NCI-H774 (cell line): ENCODE measurements at regions not wholly inside any gene's neighbourhood (a gene's known extent, or its start where the extent isn't known, plus 50 kb on each side); places are given as distances from the start of the nearest gene placed in this dataset.

Source experiments
- DNase-seq: peaks from one replicate; lab custom pipeline; 2025; lab: John Stamatoyannopoulos, UW

- DNase-seq, result no peak
Observed at GRCh38 chrX:39853417-39854030, 244.2 kb downstream of the BCOR start.

DNA sequence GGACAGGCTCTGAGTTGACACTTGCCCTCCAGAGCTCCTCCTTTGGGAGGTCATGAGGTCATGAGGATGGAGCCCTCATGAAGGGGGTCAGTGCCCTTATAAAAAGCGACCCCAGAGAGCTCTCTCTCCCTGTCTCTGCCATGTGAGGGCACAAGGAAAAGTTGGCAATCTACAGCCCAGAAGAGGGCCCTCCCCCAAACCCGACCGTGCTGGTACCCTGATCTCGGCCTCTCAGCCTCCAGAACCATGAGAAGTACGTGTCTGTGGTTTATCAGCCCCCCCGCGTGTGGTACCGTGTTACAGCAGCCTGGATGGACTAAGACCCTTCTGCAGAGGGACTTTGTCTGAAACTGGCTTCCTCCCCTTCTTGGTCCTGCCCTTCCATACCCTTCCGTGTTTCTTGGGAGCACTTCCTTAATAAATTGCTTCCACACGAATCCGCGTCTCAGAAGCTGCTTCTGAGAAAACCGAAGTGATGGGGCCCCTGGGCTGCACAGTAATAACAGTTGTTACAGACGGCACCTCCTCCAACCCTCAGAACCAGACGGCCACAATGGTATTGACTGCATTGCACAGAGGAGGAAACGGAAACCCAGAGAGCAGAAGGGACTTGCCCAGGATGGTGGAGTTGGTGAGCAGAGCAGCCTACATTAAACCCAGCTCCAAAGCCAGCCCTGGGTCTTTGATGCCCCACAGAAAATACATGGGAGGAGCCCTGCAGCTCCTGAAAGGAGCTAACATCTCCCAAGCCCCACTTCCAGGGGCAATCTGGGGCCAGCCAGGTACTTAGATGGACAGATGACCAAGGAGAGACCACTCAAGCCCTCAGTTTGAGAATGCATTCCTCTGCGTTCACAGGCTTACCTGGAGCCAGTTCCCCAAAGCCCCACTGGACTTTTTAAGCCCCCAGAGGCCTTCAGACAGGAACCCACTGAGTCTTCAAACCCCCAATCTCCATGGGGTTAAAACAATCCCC is 242.7 kb downstream of the BCOR start:
- DNase-seq, result no peak

DNA sequence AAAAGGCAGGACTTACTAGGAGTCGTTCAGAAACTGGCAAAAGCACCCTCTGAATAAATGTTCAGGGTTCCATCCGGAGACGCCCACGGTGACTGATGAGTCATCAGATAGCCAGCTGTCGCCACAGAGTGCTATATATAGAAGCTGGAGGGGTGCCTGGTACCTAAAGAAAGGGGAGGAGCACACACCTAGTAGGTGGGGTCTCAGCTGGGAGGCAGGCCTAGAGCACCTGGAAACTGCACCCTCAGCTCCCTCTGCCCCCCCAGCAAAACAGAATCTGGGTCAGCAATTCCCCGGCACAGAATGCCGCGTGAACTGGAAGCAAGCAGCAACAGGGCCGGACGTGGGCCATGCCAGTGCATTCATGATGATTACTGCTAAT is 242.0 kb downstream of the BCOR start:
- peak; percentile 24 for DNase-seq

DNA sequence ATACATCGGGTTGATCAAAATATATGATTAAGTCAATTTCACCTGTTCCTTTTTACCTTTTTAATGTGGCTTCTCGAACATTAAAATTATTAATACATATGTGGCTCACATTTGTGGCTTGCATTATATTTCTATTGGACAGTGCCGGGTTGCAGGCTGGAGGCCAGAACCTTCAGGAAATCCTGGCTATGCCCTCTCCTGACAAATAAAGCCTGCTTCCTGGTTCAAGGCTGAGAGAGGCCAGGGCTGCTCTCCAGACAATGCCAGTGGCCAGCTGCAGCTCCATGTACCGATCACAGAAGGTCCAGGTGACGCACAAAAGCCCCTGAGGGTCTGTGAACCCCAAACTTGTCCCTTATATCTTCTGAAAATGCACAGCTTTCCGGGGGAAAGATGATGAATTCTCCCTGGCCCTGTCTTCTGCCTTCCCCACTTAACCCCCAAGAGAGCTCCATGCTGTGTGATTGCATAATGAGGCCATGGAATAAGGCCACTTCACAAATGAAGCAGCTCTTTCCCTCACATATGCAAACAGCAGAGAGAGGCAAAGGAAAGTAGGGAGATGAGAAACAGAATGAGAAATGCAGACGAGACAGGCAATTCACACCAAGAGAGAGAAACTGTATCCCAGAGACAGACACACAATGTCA is 241.2 kb downstream of the BCOR start:
- no peak for DNase-seq

- DNase-seq, result no peak
Observed at GRCh38 chrX:39857780-39858179, 240.0 kb downstream of the BCOR start.

- peak; percentile 9 for DNase-seq
Observed at GRCh38 chrX:39859991-39860861, 237.5 kb downstream of the BCOR start.

DNA sequence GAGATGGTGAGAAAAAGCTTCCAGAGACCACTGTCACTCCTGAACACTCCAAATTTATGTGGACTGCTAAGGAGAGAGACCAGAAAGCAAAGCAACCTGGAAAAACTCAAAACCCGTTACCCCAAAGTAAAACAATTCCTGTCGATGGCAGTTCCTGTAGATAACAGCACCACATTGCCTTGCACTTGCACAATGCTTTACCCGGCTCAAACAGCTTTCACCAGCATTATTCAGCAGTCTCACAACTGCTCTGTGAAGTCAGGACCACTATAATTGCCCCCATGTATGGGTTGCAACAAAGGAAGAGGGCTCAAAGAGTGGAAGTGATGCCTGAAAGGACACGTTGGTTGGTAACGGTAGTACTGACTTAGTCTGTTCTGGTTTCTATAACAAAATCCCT is 234.8 kb downstream of the BCOR start:
- no peak for DNase-seq

GRCh38 chrX:39866229-39866628 is 231.5 kb downstream of the BCOR start:
- DNase-seq, result no peak

- DNase-seq, result no peak
Observed at GRCh38 chrX:39869846-39870601, 227.7 kb downstream of the BCOR start.

DNA sequence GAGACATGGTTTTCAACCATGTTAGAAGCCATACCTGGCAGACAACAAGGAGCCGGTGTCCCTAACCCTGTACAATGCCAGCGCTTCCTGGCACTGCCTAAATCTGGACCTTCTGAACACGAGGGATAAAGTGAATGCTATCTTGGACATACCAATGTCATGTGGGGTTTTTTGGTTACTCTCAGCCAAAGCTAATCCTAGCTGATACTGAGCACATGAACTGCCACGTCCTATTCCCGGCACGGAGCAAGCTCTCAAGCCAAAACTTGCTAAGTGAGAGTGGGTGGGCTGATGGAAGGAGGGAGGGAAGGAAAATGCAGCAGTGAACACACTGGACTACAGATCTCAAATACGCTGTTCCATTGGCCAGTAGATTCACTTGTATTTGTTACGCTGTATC is 226.1 kb downstream of the BCOR start:
- no peak for DNase-seq

DNA sequence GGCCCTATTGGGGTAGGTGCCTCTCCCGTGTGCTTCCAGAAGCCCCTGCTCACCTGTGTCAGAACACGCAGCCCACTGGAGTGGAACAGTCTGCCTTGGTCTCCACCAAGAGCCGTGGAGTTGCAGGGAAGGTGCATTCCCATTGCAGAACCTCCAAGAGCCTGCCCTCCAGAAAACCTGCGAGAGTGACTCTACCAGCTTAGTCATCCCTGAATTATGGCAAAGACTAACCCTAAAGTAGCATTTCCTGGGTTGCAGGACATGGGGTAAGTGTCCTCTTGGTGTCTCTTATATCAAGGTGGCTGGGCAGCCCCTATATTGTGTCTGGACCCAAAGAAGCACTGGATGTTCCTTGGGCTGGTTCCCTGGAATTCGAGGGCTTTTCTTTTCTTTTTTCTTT is 224.6 kb downstream of the BCOR start:
- DNase-seq, result no peak

GRCh38 chrX:39874202-39874816 is 223.4 kb downstream of the BCOR start:
- DNase-seq, result no peak

DNA sequence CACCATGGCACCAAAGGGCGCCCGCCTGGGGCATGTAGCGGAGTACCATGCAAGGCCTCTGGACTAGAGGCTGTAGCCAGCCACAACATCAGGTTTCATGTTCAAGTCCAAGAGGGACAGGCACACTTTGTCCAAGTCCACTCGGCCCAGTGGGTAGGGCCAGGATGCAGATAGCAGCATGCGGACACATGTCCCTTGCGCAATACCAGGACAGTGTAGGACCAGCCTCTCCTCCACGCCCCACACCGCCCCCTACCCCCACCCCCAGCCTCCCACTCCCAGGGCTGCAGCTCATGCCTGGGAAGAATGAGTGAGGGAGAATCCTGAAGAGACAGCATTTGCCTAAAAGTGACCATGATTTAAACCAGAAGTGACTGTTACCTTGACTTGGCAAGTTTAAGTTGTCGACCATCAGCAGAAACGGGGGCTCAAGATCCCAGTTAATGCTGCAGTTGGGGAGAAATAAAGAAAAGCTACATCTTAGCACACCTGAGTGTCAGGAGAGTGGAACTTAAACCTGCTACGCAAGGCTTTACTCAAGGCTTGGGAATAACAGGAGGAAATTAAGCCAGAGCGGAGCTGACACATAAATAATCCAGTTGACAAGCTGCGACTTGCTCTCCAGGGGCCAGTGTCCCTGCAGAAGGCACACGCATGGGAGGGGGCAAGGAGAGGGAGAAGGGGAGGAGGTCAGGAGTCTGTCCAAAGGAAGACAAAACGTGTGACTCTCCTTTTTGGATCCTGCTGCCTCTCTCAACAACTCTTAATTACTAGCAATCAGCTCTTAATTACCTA is 221.7 kb downstream of the BCOR start:
- no peak for DNase-seq

GRCh38 chrX:39877905-39878304 is 219.9 kb downstream of the BCOR start:
- no peak for DNase-seq

GRCh38 chrX:39883666-39884065 is 214.1 kb downstream of the BCOR start:
- no peak for DNase-seq

DNA sequence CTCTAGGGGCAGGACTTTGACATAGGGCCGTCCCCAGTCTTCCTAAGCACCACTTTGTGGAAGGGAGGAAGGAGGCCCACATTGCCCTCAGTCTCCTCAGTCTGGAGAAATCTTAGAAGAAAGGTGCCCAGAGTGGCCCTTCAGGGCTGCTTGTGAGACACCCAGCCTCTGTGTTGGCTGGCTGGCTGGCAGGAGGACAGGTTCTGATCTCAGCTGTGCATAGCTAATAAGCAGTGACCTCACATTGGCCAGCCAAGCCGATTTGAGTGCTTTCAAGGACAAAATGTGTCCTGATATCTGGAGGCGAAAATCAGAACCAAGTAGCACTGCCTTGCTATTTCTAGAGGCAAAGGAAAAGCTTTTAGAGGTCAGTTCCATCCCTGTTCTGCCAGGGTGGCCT is 211.5 kb downstream of the BCOR start:
- DNase-seq, result no peak

DNA sequence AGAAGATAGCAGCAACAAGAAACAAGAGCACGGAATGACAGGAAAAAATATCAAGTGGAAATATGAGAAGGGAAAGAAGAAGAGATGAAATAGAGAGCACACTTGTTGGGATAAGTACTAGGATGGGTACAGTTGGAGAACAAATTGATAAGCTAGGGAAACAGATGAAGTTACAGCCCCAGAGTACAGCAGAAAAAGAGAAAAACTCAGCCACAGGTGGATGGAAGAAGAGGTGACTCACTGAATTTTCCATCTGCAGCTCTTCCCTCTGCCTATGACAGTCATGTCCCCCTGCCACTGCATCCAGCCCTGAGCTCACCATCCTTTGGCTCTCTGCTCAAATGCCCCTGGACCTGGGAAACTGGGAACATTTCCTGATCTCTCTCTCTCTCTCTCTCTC is 209.0 kb downstream of the BCOR start:
- DNase-seq, result no peak

GRCh38 chrX:39889704-39890103 is 208.1 kb downstream of the BCOR start:
- DNase-seq, result no peak

DNA sequence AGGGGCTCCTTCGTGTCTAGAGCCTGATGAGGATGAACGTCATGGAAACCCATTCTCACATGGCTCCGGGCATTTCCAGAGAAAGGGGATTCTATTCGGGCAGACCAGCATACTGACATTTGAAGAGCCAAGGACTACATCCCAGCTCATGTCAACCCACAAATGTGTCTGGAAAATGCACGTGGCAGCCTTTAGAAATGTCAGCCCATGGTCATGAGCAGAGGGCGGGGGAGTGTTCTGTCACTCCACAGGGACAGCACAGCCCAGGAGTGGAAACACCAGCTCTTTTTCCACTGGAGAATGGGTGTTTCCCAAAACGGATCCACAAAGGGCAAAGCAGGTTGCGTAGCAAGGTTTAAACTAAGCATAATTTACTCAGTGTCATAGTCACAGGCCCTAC is 207.0 kb downstream of the BCOR start:
- no peak for DNase-seq

DNA sequence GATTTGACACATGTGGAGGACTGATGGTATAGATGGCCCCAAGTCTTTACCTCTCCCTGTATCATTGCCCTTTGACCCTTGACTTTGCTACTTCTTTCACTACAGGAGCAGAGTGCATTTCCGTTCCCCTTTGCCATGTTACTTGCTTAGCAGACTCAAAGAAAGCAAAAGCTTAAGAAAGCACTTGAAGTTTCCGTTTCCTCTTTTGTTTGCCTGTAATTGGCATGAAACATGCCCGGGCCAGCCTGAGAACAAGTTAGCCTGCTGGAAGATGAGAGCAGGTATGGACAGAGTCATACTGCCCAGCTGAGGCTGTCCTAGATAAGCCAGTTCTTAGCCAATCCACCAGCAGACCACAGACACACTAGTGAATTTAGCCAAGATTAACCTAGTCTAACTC is 206.0 kb downstream of the BCOR start:
- DNase-seq, result no peak
